Mesenchymal stem cell (in vitro differentiated cells and primary cell): ENCODE measurements at regions not wholly inside any gene's neighbourhood (a gene's known extent, or its start where the extent isn't known, plus 50 kb on each side); places are given as distances from the start of the nearest gene placed in this dataset.

Experiments
- DNase-seq: peaks from one replicate; pipeline ENCODE4 v3.0.0-alpha.2; 2013
- H2AFZ ChIP-seq: one replicate; pipeline ENCODE4 v1.6.1; 2013; ENCODE audit warnings: low read depth, mild to moderate bottlenecking, control low read depth, inconsistent platforms, low read length, moderate library complexity
- H2AK5ac ChIP-seq: 2 replicates; pipeline ENCODE4 v1.6.1; 2013; ENCODE audit warnings: low read length, moderate library complexity, mild to moderate bottlenecking, inconsistent platforms; ENCODE audit not compliant: severe bottlenecking
- H2BK120ac ChIP-seq: one replicate; pipeline ENCODE4 v1.6.1; 2013; ENCODE audit warnings: low read depth, mild to moderate bottlenecking, inconsistent platforms, low read length, moderate library complexity
- H2BK12ac ChIP-seq, 2 experiments: one replicate each; pipeline ENCODE4 v1.6.1; 2013; ENCODE audit warnings: inconsistent platforms in 2 of 2, low read length in 2 of 2, mild to moderate bottlenecking in 2 of 2, moderate library complexity in 2 of 2, control low read depth in 1 of 2
- H2BK15ac ChIP-seq: one replicate; pipeline ENCODE4 v1.6.1; 2013; ENCODE audit warnings: mild to moderate bottlenecking, low read depth, inconsistent platforms; ENCODE audit not compliant: poor library complexity, severe bottlenecking
- H2BK5ac ChIP-seq: 2 replicates; pipeline ENCODE4 v1.6.1; 2013; ENCODE audit warnings: low read depth, mild to moderate bottlenecking, low read length, control low read depth, inconsistent platforms; ENCODE audit not compliant: poor library complexity, severe bottlenecking
- H3K14ac ChIP-seq, 2 experiments: one replicate each; pipeline ENCODE4 v1.6.1; 2013; ENCODE audit warnings: inconsistent platforms in 2 of 2, low read length in 2 of 2, control low read depth in 1 of 2, mild to moderate bottlenecking in 1 of 2, moderate library complexity in 1 of 2
- H3K18ac ChIP-seq, 2 experiments: one replicate each; pipeline ENCODE4 v1.6.1; 2013; ENCODE audit warnings: inconsistent platforms in 2 of 2, low read length in 2 of 2, control low read depth in 1 of 2, low read depth in 1 of 2, mild to moderate bottlenecking in 1 of 2
- H3K23ac ChIP-seq, 2 experiments: one replicate each; pipeline ENCODE4 v1.6.1; 2013; ENCODE audit warnings: inconsistent platforms in 2 of 2, low read length in 2 of 2, mild to moderate bottlenecking in 2 of 2, moderate library complexity in 2 of 2, control low read depth in 1 of 2
- H3K27ac ChIP-seq: 2 replicates; pipeline ENCODE4 v1.5.1; 2013; ENCODE audit warnings: mild to moderate bottlenecking, moderate library complexity, low read length, control low read depth, inconsistent platforms; ENCODE audit not compliant: poor library complexity, severe bottlenecking
- H3K27me3 ChIP-seq, 2 experiments: 2 replicates each; pipeline versions ENCODE4 v1.6.1 to v1.7.0; 2013; ENCODE audit warnings: low read length in 2 of 2, mild to moderate bottlenecking in 2 of 2, moderate library complexity in 2 of 2, control low read depth in 1 of 2, inconsistent platforms in 1 of 2; ENCODE audit not compliant: control insufficient read depth in 1 of 2, insufficient read depth in 1 of 2
- H3K36me3 ChIP-seq, 2 experiments: 2 replicates each; pipeline versions ENCODE4 v1.6.1 to v1.7.0; 2013; ENCODE audit warnings: low read length in 2 of 2, control low read depth in 1 of 2, inconsistent platforms in 1 of 2, low read depth in 1 of 2, mild to moderate bottlenecking in 1 of 2; ENCODE audit not compliant: insufficient read depth in 2 of 2, control insufficient read depth in 1 of 2
- H3K4ac ChIP-seq, 2 experiments: one replicate each; pipeline ENCODE4 v1.6.1; 2013; ENCODE audit warnings: inconsistent platforms in 2 of 2, low read length in 2 of 2, mild to moderate bottlenecking in 2 of 2, moderate library complexity in 2 of 2, control low read depth in 1 of 2, low read depth in 1 of 2
- H3K4me1 ChIP-seq: 2 replicates; pipeline ENCODE4 v1.6.1; 2013; ENCODE audit warnings: low read depth, low read length, control low read depth; ENCODE audit not compliant: control insufficient read depth, insufficient read depth
- H3K4me2 ChIP-seq: 2 replicates; pipeline ENCODE4 v1.6.1; 2013; ENCODE audit warnings: low read length, mild to moderate bottlenecking, inconsistent platforms; ENCODE audit not compliant: poor library complexity, severe bottlenecking
- H3K4me3 ChIP-seq, 2 experiments: 2 replicates each; pipeline versions ENCODE4 v1.5.1 to v1.7.0; 2013; ENCODE audit warnings: low read length in 2 of 2, mild to moderate bottlenecking in 2 of 2, control low read depth in 1 of 2, low read depth in 1 of 2; ENCODE audit not compliant: insufficient read depth in 1 of 2
- H3K79me1 ChIP-seq: replicated peaks from 2 replicates; pipeline ENCODE4 v1.6.1; 2013; ENCODE audit warnings: mild to moderate bottlenecking, control low read depth, low read length, inconsistent platforms; ENCODE audit not compliant: poor library complexity, severe bottlenecking
- H3K9ac ChIP-seq: 2 replicates; pipeline ENCODE4 v1.7.0; 2013; ENCODE audit warnings: mild to moderate bottlenecking, low read length, moderate library complexity
- H3K9me3 ChIP-seq: 2 replicates; pipeline ENCODE4 v1.7.0; 2013; ENCODE audit warnings: mild to moderate bottlenecking, low read length; ENCODE audit not compliant: control insufficient read depth
- H4K8ac ChIP-seq: one replicate; pipeline ENCODE4 v1.6.1; 2013; ENCODE audit warnings: inconsistent platforms, mild to moderate bottlenecking, low read length, moderate library complexity
- H4K91ac ChIP-seq: one replicate; pipeline ENCODE4 v1.6.1; 2013; ENCODE audit warnings: mild to moderate bottlenecking, low read length, inconsistent platforms
- WGBS: methylation state at CpG from one replicate; pipeline ENCODE4 v1.1.7; 2013; ENCODE audit warnings: mixed read lengths; 5-methylcytosine and 5-hydroxymethylcytosine counted together

GRCh38 chr3:72050048-72050632 lies 265.2 kb upstream of the PROK2 start:
- Histone ChIP-seq H3K9ac (no peak overlapping the region), H3K14ac (no peak overlapping the region), H3K4me1 (no peaks in the 10 kb centered on the region), H3K79me1 (no peaks in the 10 kb centered on the region), H2AK5ac (no peak overlapping the region), H4K91ac (no peak overlapping the region), H3K18ac (no peak overlapping the region), H3K4ac (no peak overlapping the region), H2BK12ac (no peak overlapping the region), H3K9me3 (no peaks in the 10 kb centered on the region), H3K4me2 (no peak overlapping the region), H3K23ac (no peak overlapping the region), H4K8ac (no peak overlapping the region), H2BK15ac (no peak overlapping the region), H3K36me3 (no peaks in the 10 kb centered on the region), H3K27me3 (peaks cover 4 to 8% of the 10 kb centered on the region in 2 experiments), H2AFZ (no peak overlapping the region), H3K4me3 (no peak overlapping the region), H2BK120ac (no peak overlapping the region), H3K27ac (no peak overlapping the region), H2BK5ac (no peak overlapping the region)
- DNase-seq = no peak
- 94% methylated on average over 6 of the region's 6 CpGs for WGBS

- peaks cover 4 to 8% of the 10 kb centered on the region in 2 experiments for H3K27me3 ChIP-seq
- H2AK5ac ChIP-seq = no peak overlapping the region
- H3K9me3 ChIP-seq = no peaks in the 10 kb centered on the region
- no peak overlapping the region for H3K18ac ChIP-seq
- H3K36me3 ChIP-seq = no peaks in the 10 kb centered on the region
- WGBS = 89% methylated on average over 1 of the region's 1 CpG
- H2BK120ac ChIP-seq = no peak overlapping the region
- H3K9ac ChIP-seq = no peak overlapping the region
- H3K4ac ChIP-seq = no peak overlapping the region
- H3K79me1 ChIP-seq = no peaks in the 10 kb centered on the region
- H2AFZ ChIP-seq = no peak overlapping the region
- no peak overlapping the region for H3K27ac ChIP-seq
- no peak overlapping the region for H4K91ac ChIP-seq
- DNase-seq = no peak
- H4K8ac ChIP-seq = no peak overlapping the region
- H3K4me1 ChIP-seq = peaks cover under 1% of the 10 kb centered on the region
- H3K23ac ChIP-seq = no peak overlapping the region
- no peak overlapping the region for H2BK15ac ChIP-seq
- H3K4me2 ChIP-seq = no peak overlapping the region
- H3K4me3 ChIP-seq = no peak overlapping the region
- H3K14ac ChIP-seq = no peak overlapping the region
- H2BK5ac ChIP-seq = no peak overlapping the region
- H2BK12ac ChIP-seq = no peak overlapping the region
Measured at GRCh38 chr3:72049300-72049699, 264.4 kb upstream of the PROK2 start.

- H3K4ac ChIP-seq = no peak overlapping the region
- no peak overlapping the region for H4K91ac ChIP-seq
- H3K18ac ChIP-seq = no peak overlapping the region
Measured at GRCh38 chr3:72048873-72049272, 263.9 kb upstream of the PROK2 start.

GRCh38 chr3:72047221-72047871 lies 262.4 kb upstream of the PROK2 start:
- H3K18ac ChIP-seq = no peak overlapping the region
- DNase-seq = no peak
- no peak overlapping the region for H2BK12ac ChIP-seq
- H3K36me3 ChIP-seq = no peaks in the 10 kb centered on the region
- H3K79me1 ChIP-seq = no peaks in the 10 kb centered on the region
- H3K4me1 ChIP-seq = peaks cover 2% of the 10 kb centered on the region
- no peak overlapping the region for H3K4me2 ChIP-seq
- H2BK120ac ChIP-seq = no peak overlapping the region
- H2BK5ac ChIP-seq = no peak overlapping the region
- H3K9ac ChIP-seq = no peak overlapping the region
- H4K91ac ChIP-seq = peak overlapping the region; percentile 31
- no peaks in the 10 kb centered on the region for H3K9me3 ChIP-seq
- H4K8ac ChIP-seq = no peak overlapping the region
- no peak overlapping the region for H3K4ac ChIP-seq
- H3K4me3 ChIP-seq = no peak overlapping the region
- WGBS = 90% methylated on average over 16 of the region's 16 CpGs
- H3K23ac ChIP-seq = no peak overlapping the region
- H2BK15ac ChIP-seq = no peak overlapping the region
- no peak overlapping the region for H2AFZ ChIP-seq
- H3K27me3 ChIP-seq = peaks cover 4 to 8% of the 10 kb centered on the region in 2 experiments
- H3K14ac ChIP-seq = no peak overlapping the region
- H3K27ac ChIP-seq = no peak overlapping the region
- no peak overlapping the region for H2AK5ac ChIP-seq

More at GRCh38 chr3:72048873-72049272, 263.9 kb upstream of the PROK2 start:
- H2AK5ac ChIP-seq = no peak overlapping the region
- no peak overlapping the region for H2BK120ac ChIP-seq
- H2AFZ ChIP-seq = no peak overlapping the region
- no peak for DNase-seq
- no peak overlapping the region for H3K14ac ChIP-seq
- H2BK12ac ChIP-seq = no peak overlapping the region
- no peak overlapping the region for H3K27ac ChIP-seq
- no peak overlapping the region for H2BK5ac ChIP-seq
- peaks cover 2% of the 10 kb centered on the region for H3K4me1 ChIP-seq
- H3K4me3 ChIP-seq = no peak overlapping the region
- peaks cover 4 to 8% of the 10 kb centered on the region in 2 experiments for H3K27me3 ChIP-seq
- no peak overlapping the region for H3K4me2 ChIP-seq
- no peak overlapping the region for H3K9ac ChIP-seq
- H3K79me1 ChIP-seq = no peaks in the 10 kb centered on the region
- WGBS = 89% methylated on average over 4 of the region's 5 CpGs
- no peaks in the 10 kb centered on the region for H3K36me3 ChIP-seq
- no peaks in the 10 kb centered on the region for H3K9me3 ChIP-seq
- H4K8ac ChIP-seq = no peak overlapping the region
- no peak overlapping the region for H3K23ac ChIP-seq
- H2BK15ac ChIP-seq = no peak overlapping the region
